GM18873 (cell line): ENCODE measurements at regions not wholly inside any gene's neighbourhood (a gene's known extent, or its start where the extent isn't known, plus 50 kb on each side); places are given as distances from the start of the nearest gene placed in this dataset.

Experiments used
- ATAC-seq: cut with Tn5 transposase; IDR thresholded peaks from one replicate; pipeline ENCODE4 v1.9.1; 2021; ENCODE audit warnings: mild to moderate bottlenecking, moderate library complexity, moderate number of reproducible peaks; ENCODE audit not compliant: unreplicated experiment, low FRiP score

DNA sequence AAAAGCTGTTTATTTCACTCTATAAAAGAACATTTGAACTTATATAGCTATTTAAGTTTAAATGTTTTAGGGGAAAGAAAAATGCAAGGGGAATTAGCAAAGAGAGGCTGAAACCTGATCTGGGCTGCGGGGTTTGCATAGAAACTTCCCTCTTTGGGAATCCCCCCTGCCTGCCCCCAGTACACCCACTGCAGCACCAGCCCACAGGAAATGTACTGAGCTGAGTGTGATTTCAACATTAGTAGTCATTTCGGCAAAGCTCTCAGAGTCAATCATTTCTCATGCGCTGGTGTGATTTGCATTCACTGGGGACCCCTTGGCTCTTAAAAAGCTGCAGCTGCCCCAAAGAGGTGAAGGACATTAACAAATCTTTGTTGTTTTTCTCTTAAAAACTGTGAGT, 859.4 kb downstream of the MAFB start:
- peak; percentile 81 for ATAC-seq

DNA sequence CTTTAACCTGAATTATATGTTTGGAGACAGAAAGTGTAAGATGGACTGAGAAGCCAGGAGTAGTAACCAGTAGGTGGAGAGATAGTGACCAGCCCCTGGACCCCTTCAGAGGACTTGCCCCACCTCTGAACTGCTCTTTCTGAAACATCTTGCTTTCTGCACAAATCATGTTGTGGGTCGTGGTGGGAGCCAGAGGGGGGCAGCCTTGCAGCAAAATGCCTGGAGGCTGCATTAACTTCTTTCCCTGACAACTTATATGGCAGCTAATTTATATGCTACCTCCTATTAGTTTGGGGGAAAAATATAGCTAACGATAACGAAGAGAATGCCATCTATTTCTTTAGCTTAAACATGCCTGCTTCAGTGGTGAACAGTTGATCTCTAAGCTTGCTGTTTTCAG, 859.8 kb downstream of the MAFB start:
- no peak for ATAC-seq

DNA sequence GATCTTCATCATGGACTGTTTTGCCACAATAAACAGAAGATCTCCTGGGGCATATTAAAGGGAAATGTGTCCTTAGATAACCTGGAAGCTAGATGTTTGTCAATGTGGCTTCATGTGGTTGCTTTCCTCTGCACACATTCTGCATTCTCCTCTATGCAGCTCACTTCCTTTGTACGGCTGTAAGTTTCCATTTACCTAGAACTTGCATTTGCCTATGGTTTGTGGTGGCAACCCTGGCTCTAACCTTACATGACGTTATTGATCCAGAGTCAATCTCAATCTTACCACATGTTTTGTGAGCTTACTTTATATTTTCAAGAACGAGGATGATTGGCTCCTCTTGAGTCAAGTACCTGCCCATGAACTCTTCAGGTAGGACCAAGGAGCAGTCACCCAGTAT, 863.1 kb downstream of the MAFB start:
- ATAC-seq: peak; percentile 52

- ATAC-seq: no peak
These were observed 863.4 kb downstream of the DHX35 start for GRCh38 chr20:39825524-39825923.

GRCh38 chr20:39823224-39823623, 861.1 kb downstream of the DHX35 start:
- ATAC-seq: no peak

DNA sequence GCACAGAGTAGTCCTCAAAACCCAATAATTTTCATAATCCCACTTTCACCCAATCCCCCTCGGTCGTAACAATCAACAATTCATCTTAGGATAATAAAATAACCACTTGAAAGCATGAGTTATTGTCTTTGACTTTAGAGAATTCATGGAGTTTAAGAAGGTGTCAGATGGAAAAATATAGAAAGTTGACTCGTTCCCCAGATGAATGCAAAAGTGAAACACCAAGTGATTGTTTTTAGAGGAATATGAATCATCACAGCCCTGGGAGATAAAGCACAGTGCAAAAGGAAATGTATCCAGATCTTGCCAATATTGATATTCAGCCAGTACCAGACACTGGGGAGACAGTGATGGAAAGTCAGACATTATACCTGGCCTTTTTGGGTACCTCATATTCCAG, 860.5 kb downstream of the DHX35 start:
- no peak for ATAC-seq

GRCh38 chr20:39813190-39813829, 851.2 kb downstream of the DHX35 start:
- ATAC-seq: no peak

- ATAC-seq: no peak
These were observed 850.0 kb downstream of the DHX35 start for GRCh38 chr20:39812116-39812515.

GRCh38 chr20:39810309-39810708, 848.2 kb downstream of the DHX35 start:
- ATAC-seq: no peak

GRCh38 chr20:39808613-39809012, 846.5 kb downstream of the DHX35 start:
- ATAC-seq: no peak

DNA sequence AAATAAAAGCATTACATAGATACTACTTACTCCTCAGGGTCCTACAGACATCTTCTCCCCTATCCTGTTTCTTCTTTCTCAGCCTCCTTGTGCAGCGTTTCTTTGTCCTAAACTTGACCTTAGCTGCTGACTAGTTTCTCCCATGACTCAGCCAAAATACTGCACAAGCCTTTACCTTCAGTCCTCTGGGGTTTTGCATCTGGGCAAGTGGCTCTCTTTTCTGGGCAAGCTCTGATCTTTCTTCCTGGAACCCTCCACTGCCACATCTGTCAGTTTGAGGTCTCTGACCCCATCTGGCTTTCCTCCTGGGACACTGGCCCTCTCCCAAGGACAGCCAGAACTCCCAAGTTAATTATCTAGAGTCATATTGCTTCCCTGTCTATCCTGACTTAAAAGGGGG, 838.4 kb downstream of the DHX35 start:
- no peak for ATAC-seq

DNA sequence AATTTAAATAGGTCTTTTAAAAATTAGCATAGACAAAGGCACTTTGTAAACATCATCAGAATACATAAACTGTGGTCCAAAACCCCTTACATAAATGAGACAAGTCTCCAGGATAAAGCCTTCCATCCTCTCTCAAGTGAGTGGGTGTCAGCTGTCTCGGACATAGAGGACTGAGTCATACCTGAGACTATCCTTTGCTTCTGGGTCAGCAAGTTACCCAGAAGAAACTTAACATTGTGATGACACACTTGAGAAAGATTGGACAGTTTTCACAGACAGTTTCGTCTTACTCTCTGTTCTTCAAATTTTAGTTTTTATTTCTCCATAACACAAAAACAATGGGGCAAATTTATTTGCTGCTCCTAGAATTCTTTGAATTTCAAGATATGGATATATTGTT, 838.0 kb downstream of the DHX35 start:
- no peak for ATAC-seq

DNA sequence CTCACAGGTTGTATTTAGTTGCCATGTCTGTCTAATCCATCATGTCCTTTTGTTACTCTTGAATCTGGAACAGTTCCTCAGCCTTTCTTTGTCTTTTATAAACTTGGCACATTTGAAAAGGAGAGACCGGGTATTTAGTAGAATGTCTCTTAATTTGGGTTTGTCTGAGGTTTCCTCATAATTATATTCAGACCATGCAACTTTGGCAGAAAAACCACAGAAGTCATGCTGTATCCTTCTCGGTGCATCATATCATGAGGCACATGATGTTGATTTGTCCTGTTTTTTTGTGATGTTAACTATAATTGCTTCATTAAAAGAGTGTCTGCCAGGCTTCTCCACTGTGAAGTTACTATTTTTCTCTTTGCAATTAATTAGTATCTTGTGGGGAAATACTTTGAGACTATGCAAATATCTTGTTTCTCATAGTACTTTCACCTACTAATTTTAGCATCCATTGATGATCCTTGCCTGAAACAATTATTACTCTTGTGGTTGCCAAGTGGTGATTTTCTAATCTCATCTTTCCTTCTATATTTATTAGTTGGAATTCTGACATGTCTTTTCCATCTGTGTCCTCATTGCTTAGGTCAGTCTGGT, 837.3 kb downstream of the DHX35 start:
- no peak for ATAC-seq

- ATAC-seq: no peak
These were observed 833.5 kb downstream of the DHX35 start for GRCh38 chr20:39795401-39796272.

DNA sequence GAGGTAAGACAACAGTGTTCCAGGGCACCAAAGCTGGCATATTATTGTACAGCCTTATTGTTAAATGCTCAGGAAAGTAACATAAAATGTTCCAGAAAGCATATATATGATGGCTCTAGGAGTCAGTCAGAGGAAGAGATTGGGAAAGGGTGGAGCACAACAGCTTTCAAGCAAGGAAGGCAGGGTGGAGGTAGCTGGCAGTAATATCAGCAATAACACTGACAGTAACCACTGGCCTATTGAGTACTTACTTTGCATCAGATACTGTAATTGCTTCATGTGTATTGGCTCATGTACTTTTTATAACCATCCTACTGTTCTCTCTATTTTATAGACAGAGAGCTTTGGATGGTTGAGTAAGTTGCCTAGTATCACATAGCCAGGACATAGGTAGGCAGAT, 830.2 kb downstream of the DHX35 start:
- no peak for ATAC-seq

DNA sequence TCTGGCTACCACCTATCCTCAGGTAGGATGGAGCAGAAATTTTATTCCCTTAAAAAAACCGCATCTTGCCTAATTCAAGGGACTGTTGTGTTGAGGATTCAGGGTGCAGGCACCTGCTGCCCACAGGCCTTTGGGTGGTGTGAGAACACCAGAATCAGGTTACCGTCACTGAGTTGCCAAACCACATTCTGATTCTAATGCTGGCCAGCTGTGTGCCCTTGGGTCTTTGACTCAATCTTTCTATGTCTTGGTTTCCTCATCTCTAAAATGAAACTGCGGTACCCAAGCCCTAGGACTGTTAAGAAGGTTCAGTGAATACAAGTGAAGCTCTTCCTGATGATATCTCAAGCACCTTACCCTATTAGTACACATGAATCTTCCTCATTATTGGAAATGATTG, 827.3 kb downstream of the DHX35 start:
- ATAC-seq: no peak

DNA sequence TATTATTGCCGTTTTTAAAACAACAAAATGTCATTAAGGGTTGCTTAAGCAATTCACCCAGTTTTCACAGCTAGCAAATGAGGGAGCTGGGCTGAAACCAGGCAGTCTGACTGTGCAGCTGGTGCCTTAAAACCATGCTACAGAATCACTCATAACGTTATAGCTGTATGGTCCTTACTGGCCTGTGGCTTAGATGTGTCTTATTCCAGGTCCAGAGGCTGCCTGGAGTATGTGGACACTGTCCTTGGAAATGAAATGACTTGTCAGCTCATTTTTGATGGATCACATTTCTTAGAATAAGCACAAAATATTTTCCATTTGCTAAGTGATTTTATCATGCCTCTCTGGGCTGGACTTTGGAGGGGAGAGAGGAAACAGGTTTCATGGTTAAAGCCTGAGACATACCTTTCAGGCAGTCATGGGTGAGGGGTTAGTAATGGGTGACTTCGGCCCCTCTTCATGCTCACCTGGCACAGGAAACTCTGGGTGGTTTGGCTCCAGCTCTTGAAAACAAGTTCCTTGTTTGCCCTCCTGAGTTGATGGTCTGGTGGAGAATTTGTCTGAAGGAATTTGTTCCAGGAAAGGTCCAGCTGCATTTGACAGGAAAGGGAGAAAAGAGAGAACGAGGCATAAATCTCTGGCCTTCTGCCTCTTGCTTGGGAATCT, 823.2 kb downstream of the DHX35 start:
- no peak for ATAC-seq

DNA sequence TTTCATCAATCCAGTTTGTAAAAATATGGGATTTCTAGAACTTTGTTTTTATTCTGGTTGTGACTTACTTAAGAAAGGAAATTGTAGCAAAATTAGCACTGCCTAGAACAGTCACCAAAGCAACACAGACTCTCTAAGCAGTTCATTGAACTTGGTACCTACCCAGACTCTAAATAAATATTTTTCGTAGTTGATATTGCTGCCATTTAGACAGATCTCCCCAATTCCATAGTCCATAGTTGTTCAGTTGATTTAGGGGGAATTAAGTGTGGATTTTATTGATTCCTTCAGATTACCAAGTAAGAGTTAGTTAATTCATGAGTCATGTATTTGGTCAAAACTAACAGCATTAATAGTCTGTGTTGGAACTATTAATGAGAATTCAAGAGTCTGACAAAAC, 822.5 kb downstream of the DHX35 start:
- no peak for ATAC-seq

DNA sequence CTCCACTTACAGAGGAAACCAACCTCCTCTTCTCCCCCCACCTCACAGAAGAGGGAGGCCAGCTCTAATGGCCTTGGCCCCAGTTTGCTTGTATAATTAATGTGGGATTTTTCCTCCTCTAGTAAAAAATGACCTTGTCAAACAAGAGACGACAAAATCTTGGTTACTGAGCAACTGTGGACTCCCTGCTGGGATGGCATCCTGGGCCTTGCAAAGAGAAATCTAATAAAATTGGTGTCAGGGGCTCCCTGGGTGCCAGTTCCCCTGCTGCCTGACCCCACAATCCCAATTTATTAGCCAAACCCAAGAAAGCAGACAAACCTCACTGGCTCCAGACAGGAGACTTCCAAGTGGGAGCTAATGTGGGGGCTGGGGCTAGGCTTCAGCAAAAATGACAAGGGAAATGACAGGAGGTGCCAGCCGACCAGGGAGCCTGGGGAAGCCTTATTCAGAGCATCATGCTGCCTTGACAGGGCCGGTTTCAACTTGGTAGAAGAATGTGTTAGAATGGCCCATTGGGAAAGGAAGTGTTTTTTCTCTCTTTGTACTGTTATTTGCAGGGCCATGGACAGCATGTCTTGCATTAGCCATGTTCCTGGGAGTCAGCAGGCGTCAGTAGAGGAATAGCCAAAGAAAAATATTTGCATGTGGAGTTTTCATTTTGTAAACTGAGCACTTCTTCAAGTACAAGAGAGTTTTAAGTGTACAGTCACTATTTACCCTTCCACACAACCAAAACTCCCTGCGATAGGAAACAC, 816.9 kb downstream of the DHX35 start:
- no peak for ATAC-seq

GRCh38 chr20:39778431-39778830, 816.3 kb downstream of the DHX35 start:
- ATAC-seq: no peak
